Mesendoderm (in vitro differentiated cells): ENCODE measurements at regions not wholly inside any gene's neighbourhood (a gene's known extent, or its start where the extent isn't known, plus 50 kb on each side); places are given as distances from the start of the nearest gene placed in this dataset.

Source experiments
- DNase-seq: peaks from one replicate; pipeline ENCODE4 v3.0.0; 2013
- H2AK5ac ChIP-seq: 2 replicates; pipeline ENCODE4 v1.6.1; 2013; ENCODE audit warnings: low read length, inconsistent platforms
- H2BK120ac ChIP-seq: 2 replicates; pipeline ENCODE4 v1.6.1; 2013; ENCODE audit warnings: low read depth, mild to moderate bottlenecking, low read length, moderate library complexity, mixed read lengths
- H2BK15ac ChIP-seq: replicated peaks from 2 replicates; pipeline ENCODE4 v1.6.1; 2013; ENCODE audit warnings: low read depth, mild to moderate bottlenecking, moderate library complexity
- H2BK5ac ChIP-seq: 2 replicates; pipeline ENCODE4 v1.6.1; 2013; ENCODE audit warnings: low read length, inconsistent platforms
- H3K18ac ChIP-seq: 2 replicates; pipeline ENCODE4 v1.6.1; 2013; ENCODE audit warnings: mild to moderate bottlenecking, low read length, mixed read lengths
- H3K23ac ChIP-seq: one replicate; pipeline ENCODE4 v1.6.1; 2013; ENCODE audit warnings: low read length
- H3K27ac ChIP-seq: 2 replicates; pipeline ENCODE4 v1.5.1; 2013; ENCODE audit warnings: low read depth, mild to moderate bottlenecking, inconsistent platforms, low read length, moderate library complexity
- H3K27me3 ChIP-seq: 2 replicates; pipeline ENCODE4 v1.6.1; 2013; ENCODE audit warnings: low read length, control low read depth, mild to moderate bottlenecking, inconsistent platforms; ENCODE audit not compliant: insufficient read depth, poor library complexity
- H3K36me3 ChIP-seq: 2 replicates; pipeline ENCODE4 v1.6.1; 2013; ENCODE audit warnings: low read length, inconsistent platforms; ENCODE audit not compliant: control insufficient read depth, insufficient read depth
- H3K4ac ChIP-seq: one replicate; pipeline ENCODE4 v1.6.1; 2013; ENCODE audit warnings: low read depth, mild to moderate bottlenecking, low read length, moderate library complexity
- H3K4me1 ChIP-seq: 2 replicates; pipeline ENCODE4 v1.6.1; 2013; ENCODE audit warnings: low read depth, low read length, inconsistent platforms; ENCODE audit not compliant: control insufficient read depth
- H3K4me2 ChIP-seq: 2 replicates; pipeline ENCODE4 v1.6.1; 2013; ENCODE audit warnings: low read length
- H3K4me3 ChIP-seq: 2 replicates; pipeline ENCODE4 v1.5.1; 2013; ENCODE audit warnings: mild to moderate bottlenecking, low read length
- H3K56ac ChIP-seq: one replicate; pipeline ENCODE4 v1.6.1; 2013; ENCODE audit warnings: low read length
- H3K79me1 ChIP-seq: 2 replicates; pipeline ENCODE4 v1.6.1; 2013; ENCODE audit warnings: low read length, inconsistent platforms
- H3K79me2 ChIP-seq: 2 replicates; pipeline ENCODE4 v1.6.1; 2013; ENCODE audit warnings: mild to moderate bottlenecking, low read length; ENCODE audit not compliant: control insufficient read depth, insufficient read depth
- H3K9ac ChIP-seq: 2 replicates; pipeline ENCODE4 v1.6.1; 2013; ENCODE audit warnings: low read length, inconsistent platforms
- H4K5ac ChIP-seq: one replicate; pipeline ENCODE4 v1.6.1; 2013; ENCODE audit warnings: low read length
- H4K8ac ChIP-seq: one replicate; pipeline ENCODE4 v1.6.1; 2013; ENCODE audit warnings: low read depth, mild to moderate bottlenecking, control low read depth, low read length, moderate library complexity
- WGBS: extraction: QIAGEN DNeasy Blood & Tissue Kit; methylation state at CpG from one replicate; pipeline ENCODE4 v1.1.7; 2013; ENCODE audit warnings: low lambda C conversion rate, missing lambda C conversion rate; ENCODE audit not compliant: insufficient coverage; ENCODE audit errors: extremely low coverage; 5-methylcytosine and 5-hydroxymethylcytosine counted together

DNA sequence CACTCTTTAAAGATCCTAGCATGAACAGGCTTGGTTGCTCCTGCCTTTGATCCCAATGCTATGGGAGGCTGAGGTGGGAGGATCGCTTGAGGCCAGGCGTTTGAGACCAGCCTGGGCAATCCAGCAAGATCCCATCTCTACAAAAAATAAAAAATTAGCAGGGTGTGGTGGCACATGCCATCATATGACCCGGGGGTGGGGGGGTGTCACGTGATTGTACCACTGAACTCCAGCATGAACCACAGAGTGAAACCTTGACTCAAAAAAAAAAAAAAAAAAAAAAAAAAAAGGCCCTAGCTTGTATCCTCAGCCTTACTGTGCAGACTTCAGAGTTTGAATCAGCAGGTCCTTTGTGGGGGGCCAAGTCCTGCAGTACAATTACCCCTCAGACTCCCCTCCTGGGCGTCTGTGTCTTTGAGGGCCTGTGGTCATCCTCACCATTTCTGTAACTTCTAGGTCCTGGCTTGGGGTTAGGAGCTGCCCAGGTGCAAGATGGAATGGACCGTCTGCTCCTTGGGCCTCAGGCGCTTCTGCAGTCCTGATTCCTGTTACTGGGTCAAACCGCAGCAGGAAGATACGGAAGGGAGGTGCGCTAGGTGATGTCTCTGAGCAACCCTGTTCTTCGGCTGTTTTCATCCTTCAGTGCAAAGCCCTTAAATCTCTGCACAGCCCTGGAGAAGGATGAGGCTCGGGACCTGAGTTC, 208.1 kb downstream of the CTTN start:
- Histone ChIP-seq H3K9ac (no peak overlapping the region), H3K79me2 (no peaks in the 10 kb centered on the region), H3K79me1 (no peaks in the 10 kb centered on the region), H3K18ac (no peak overlapping the region), H2BK120ac (no peak overlapping the region), H3K4ac (no peak overlapping the region), H4K8ac (no peak overlapping the region), H3K4me2 (no peak overlapping the region), H2AK5ac (no peak overlapping the region), H3K27ac (no peak overlapping the region), H3K4me3 (no peak overlapping the region), H3K56ac (no peak overlapping the region), H2BK15ac (no peak overlapping the region), H4K5ac (no peak overlapping the region), H3K27me3 (no peaks in the 10 kb centered on the region), H2BK5ac (no peak overlapping the region), H3K4me1 (no peaks in the 10 kb centered on the region), H3K23ac (no peak overlapping the region), H3K36me3 (no peaks in the 10 kb centered on the region)
- no CpG with 5 or more reads among the region's 12 CpGs for WGBS
- DNase-seq, result no peak

DNA sequence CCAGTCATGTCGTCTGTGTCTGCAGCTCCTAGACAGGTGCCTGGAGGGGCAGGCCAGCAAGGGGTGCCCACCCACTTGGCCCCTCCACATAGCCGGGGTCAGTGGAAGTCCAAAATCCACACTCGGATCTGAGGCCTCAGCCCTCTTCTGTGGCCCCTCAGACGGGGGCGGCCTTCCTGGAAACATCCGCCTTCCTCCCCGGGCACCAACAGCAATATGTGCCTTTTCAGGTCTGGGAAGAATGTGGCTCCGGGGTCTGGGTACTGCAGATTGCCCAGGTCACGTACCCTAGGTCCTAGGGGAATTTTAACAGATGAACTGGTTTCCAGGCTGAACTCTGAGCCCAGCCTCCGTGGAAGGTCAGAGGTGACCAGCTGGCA, 208.6 kb downstream of the CTTN start:
- no peak overlapping the region for H2BK120ac ChIP-seq
- H3K9ac ChIP-seq, result no peak overlapping the region
- H3K4me2 ChIP-seq, result no peak overlapping the region
- no peak overlapping the region for H3K23ac ChIP-seq
- no peak overlapping the region for H3K27ac ChIP-seq
- no peak overlapping the region for H2AK5ac ChIP-seq
- H3K4ac ChIP-seq, result no peak overlapping the region
- H3K36me3 ChIP-seq, result no peaks in the 10 kb centered on the region
- H3K4me1 ChIP-seq, result peaks cover 2% of the 10 kb centered on the region
- H2BK5ac ChIP-seq, result no peak overlapping the region
- WGBS, result no CpG with 5 or more reads among the region's 10 CpGs
- no peak overlapping the region for H3K56ac ChIP-seq
- no peaks in the 10 kb centered on the region for H3K79me2 ChIP-seq
- H4K8ac ChIP-seq, result no peak overlapping the region
- no peaks in the 10 kb centered on the region for H3K27me3 ChIP-seq
- no peak overlapping the region for H3K4me3 ChIP-seq
- no peak overlapping the region for H3K18ac ChIP-seq
- H3K79me1 ChIP-seq, result no peaks in the 10 kb centered on the region
- no peak overlapping the region for H4K5ac ChIP-seq
- no peak for DNase-seq
- H2BK15ac ChIP-seq, result no peak overlapping the region

DNA sequence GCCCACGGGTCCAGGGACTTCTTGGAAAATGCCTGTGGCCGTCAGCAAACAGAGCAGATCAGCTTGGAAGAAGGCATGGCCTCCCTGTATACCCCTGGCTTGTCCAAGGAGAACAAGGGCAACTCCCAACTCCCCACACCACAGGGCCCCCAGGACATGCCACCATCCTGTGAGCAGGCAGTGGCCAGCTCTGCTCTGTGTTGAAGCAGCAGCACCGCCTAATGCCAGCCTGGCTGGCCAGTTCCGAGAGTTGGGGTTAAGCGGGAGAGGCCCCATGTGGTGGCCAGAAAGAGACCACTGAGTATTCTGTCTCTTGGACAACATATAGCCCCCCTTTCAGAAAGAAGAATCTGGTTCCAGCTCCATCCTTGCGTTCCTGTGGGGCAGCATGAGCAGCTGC, 209.2 kb downstream of the CTTN start:
- Histone ChIP-seq H3K79me1 (no peaks in the 10 kb centered on the region), H3K4me3 (no peak overlapping the region), H3K36me3 (no peaks in the 10 kb centered on the region), H3K4ac (no peak overlapping the region), H4K5ac (no peak overlapping the region), H3K18ac (no peak overlapping the region), H3K27ac (no peak overlapping the region), H2BK120ac (no peak overlapping the region), H3K27me3 (no peaks in the 10 kb centered on the region), H3K4me1 (peaks cover 2% of the 10 kb centered on the region), H3K4me2 (no peak overlapping the region), H4K8ac (no peak overlapping the region), H3K9ac (no peak overlapping the region), H2BK5ac (no peak overlapping the region), H2AK5ac (no peak overlapping the region), H2BK15ac (no peak overlapping the region), H3K23ac (no peak overlapping the region), H3K79me2 (no peaks in the 10 kb centered on the region), H3K56ac (no peak overlapping the region)
- no CpG with 5 or more reads among the region's 6 CpGs for whole genome bisulfite sequencing
- no peak for DNase-seq

DNA sequence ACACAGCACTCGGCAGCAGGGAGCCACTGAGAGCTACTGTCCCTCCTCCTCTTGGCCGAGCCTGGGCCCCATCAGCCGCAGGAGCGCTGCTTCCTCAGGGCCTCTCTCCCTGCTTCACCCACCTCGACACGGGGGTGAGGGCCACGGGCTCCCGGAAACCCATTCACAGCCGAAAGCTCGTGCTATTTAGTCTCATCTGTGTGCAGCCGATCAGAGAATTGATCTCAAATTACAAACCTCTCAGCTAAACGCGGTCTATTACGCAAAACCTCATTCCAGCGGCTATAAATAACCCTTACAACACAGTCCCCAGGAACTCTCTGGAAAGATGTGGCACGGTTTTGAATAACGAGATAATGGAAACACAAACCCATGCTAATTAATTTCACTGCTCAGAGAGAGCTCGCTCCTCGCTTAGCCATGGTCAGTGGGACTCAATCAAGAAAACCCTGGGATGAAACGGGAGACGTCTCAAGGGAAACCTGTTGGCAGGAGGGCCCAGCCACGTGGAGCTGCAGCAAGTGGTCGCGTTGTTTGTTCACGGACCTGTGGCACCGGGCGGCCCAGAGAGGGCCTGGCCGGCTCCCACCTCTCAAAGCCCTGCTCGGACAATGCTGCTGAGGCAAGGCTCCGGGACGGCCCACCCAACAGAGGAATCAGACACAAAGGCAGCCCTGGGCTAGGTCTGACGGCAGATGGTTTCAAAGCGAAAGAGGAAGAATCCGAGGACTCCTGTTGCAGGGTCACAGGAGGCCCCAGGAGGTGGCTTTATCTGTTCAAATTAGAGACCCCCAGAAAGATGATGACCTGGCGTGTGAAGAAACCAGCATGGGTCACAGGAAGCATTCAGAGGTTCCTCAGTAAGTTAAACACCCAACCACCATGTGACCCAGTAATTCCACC, 210.5 kb downstream of the CTTN start:
- no peak overlapping the region for H3K27ac ChIP-seq
- WGBS, result no CpG with 5 or more reads among the region's 35 CpGs
- no peak overlapping the region for H4K5ac ChIP-seq
- H3K18ac ChIP-seq, result no peak overlapping the region
- no peak overlapping the region for H3K9ac ChIP-seq
- no peak overlapping the region for H2BK15ac ChIP-seq
- H3K4ac ChIP-seq, result no peak overlapping the region
- no peak overlapping the region for H3K4me3 ChIP-seq
- no peak overlapping the region for H2BK5ac ChIP-seq
- no peaks in the 10 kb centered on the region for H3K79me1 ChIP-seq
- no peaks in the 10 kb centered on the region for H3K36me3 ChIP-seq
- H4K8ac ChIP-seq, result no peak overlapping the region
- DNase-seq, result peak; percentile 16
- peaks cover 2% of the 10 kb centered on the region for H3K4me1 ChIP-seq
- H2AK5ac ChIP-seq, result no peak overlapping the region
- no peak overlapping the region for H3K56ac ChIP-seq
- H3K23ac ChIP-seq, result no peak overlapping the region
- no peaks in the 10 kb centered on the region for H3K27me3 ChIP-seq
- no peak overlapping the region for H3K4me2 ChIP-seq
- no peaks in the 10 kb centered on the region for H3K79me2 ChIP-seq
- H2BK120ac ChIP-seq, result no peak overlapping the region

DNA sequence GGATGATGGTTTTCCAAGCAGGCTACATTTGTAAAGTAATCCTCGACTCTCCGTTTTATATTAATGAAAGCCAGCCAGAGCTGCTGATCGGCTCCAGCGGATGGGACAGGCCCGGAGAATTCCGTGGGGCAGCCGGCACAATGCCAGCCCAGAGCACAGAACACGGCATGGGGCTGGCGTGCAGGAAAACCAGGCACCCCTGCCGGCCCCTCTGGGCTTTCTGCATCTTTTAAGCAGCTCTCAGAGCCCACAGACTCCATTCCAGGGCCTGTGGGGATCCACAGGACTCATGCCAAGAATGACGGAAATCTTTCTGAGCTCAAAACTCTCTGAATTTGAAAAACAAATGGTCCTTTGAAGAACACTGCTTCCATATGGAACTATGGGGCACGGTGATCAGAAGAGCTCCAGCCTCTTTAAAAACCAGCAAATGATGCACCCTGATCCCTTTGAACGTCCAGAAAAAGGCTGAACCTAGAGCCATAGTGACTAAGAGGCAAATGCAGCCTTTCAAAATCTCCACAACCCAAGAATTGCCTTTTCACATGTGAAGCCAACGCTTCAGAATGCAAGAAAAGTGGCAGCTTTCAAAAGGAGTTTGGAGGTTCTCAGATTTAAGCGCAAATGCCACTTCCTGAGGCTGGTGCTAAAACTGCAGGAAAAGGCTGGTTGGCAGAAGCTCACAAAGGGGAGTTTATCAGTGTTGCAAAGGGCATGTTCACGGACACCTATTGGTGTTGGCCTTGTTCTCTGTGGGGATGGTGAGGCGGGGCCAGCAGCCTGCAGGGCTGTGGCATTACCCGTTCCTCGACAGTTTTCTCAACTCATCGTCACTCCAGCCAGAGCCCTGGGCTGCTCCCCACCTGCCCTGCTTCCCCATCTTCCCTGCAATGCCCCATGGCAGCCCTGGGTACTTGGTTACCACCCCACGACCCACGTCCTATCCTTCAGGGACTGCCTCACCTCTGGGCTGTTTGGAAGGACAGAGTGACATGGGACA, 212.5 kb downstream of the CTTN start:
- H3K79me1 ChIP-seq, result no peaks in the 10 kb centered on the region
- H2BK5ac ChIP-seq, result no peak overlapping the region
- H3K18ac ChIP-seq, result no peak overlapping the region
- no peak overlapping the region for H3K27ac ChIP-seq
- H4K5ac ChIP-seq, result no peak overlapping the region
- H2AK5ac ChIP-seq, result no peak overlapping the region
- no peaks in the 10 kb centered on the region for H3K36me3 ChIP-seq
- no peak overlapping the region for H3K56ac ChIP-seq
- no peak for DNase-seq
- no peak overlapping the region for H3K4me3 ChIP-seq
- H2BK120ac ChIP-seq, result no peak overlapping the region
- H3K4me2 ChIP-seq, result no peak overlapping the region
- H3K4me1 ChIP-seq, result peaks cover 2% of the 10 kb centered on the region
- H3K9ac ChIP-seq, result no peak overlapping the region
- H4K8ac ChIP-seq, result no peak overlapping the region
- no peaks in the 10 kb centered on the region for H3K79me2 ChIP-seq
- no peaks in the 10 kb centered on the region for H3K27me3 ChIP-seq
- no peak overlapping the region for H3K23ac ChIP-seq
- no peak overlapping the region for H2BK15ac ChIP-seq
- no peak overlapping the region for H3K4ac ChIP-seq
- no CpG with 5 or more reads among the region's 22 CpGs for WGBS
